ENCODE measurements at regions not wholly inside any gene's neighbourhood (a gene's known extent, or its start where the extent isn't known, plus 50 kb on each side); places are given as distances from the start of the nearest gene placed in this dataset.

DNA sequence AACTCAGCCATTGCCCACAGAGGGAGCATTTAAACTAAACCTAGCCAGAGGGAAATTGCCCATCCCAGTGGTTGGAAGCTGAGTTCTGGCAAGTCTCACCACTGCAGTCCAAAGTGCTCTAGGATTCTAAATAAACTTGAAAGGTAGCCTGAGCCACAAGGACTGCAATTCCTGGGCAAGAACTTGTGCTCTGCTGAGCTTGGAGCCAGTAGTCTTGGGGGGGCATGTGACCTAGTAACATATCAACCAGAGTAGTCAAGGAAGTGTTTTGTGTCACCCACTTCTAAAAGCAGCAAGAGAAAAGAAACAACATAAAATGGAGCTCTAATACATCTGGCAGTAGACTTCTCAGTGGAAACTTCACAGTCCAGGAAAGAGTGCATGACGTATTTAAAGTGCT lies 167.0 kb downstream of the PTH2R start:
- TF ChIP-seq, protein P1, sequence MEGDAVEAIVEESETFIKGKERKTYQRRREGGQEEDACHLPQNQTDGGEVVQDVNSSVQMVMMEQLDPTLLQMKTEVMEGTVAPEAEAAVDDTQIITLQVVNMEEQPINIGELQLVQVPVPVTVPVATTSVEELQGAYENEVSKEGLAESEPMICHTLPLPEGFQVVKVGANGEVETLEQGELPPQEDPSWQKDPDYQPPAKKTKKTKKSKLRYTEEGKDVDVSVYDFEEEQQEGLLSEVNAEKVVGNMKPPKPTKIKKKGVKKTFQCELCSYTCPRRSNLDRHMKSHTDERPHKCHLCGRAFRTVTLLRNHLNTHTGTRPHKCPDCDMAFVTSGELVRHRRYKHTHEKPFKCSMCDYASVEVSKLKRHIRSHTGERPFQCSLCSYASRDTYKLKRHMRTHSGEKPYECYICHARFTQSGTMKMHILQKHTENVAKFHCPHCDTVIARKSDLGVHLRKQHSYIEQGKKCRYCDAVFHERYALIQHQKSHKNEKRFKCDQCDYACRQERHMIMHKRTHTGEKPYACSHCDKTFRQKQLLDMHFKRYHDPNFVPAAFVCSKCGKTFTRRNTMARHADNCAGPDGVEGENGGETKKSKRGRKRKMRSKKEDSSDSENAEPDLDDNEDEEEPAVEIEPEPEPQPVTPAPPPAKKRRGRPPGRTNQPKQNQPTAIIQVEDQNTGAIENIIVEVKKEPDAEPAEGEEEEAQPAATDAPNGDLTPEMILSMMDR (IDR thresholded peaks at IDR 0.05; ENCODE audit: low read length, missing control alignments): no peak
- no peak overlapping the region for H3K4me3 ChIP-seq (replicated peaks; ENCODE audit: low read depth, low read length)
- no peak for DNase-seq (ENCODE audit: low read depth)

DNA sequence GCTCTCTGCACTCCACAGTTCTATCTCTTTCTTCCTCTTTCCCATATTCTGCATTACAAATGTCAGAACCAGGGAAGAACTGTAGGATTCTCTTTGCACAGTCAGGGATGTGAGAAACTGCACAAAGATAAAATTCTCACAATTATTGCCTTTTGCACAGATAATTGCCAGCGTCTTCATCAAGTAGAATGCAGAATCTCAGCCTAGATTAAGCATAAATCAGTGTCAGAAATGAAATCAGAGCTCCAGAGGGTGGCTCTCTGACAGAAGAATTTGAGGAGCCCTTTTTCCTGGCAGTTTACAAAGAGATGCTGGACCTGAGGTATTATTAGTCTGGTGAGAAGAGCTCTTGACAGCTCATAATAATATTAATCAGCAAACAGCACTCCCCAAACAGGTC lies 173.1 kb downstream of the PTH2R start:
- no peak overlapping the region for H3K4me3 ChIP-seq (replicated peaks; ENCODE audit: low read depth, low read length)
- TF ChIP-seq, protein P1 (IDR thresholded peaks at IDR 0.05; ENCODE audit: low read length, missing control alignments): no peak
- no peak for DNase-seq (ENCODE audit: low read depth)

DNA sequence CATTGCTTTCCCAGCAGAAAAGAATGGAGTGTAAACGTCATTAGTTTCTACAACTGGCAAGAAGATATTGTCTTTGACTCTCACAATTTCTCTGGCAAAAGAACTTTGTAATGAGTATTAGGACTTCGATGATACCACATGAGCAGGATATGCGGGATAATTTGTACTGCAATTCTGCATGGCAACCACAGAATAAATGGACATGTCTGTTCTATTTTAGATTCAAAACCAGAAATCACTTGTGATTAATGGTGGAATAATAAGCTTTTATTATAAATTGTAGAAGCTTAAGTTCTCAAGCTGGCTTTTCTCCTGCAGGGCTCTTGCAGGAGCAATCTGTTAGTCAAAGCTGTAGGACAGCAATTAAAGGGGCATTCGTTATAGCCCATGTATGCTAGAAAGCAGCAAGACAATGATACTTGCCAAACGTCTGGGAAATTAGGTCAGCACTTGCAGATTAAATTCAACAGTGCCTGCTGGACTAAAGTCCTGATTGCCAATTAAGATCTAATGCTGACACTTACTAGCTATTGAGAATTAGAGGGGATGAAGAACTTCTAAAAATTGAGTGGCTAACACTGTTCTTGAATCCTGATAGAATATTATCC lies 177.9 kb downstream of the PTH2R start:
- H3K4me3 ChIP-seq (replicated peaks; ENCODE audit: low read depth, low read length): no peak overlapping the region
- TF ChIP-seq, protein P1 (IDR thresholded peaks at IDR 0.05; ENCODE audit: low read length, missing control alignments): no peak
- no peak for DNase-seq (ENCODE audit: low read depth)

DNA sequence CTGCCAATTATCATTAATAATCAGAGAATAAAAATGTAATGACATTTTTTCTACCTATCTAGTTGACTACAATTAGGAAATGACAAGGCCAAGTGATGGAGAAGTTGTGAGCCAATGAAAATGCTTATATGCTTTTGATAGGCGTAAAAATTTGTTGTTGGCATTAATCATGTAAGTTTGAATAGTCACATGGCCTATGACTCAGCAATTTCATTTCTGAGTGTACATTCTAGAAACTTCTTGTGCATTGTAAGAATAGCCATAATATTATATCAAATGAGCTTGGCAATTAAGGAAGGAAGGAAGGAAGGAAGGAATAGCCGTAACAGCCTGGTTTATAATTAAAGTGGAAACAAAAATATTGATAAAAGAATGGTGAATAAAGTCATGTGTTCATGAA lies 179.9 kb downstream of the PTH2R start:
- H3K4me3 ChIP-seq (replicated peaks; ENCODE audit: low read depth, low read length): no peak overlapping the region
- TF ChIP-seq, protein P1 (IDR thresholded peaks at IDR 0.05; ENCODE audit: low read length, missing control alignments): no peak
- no peak for DNase-seq (ENCODE audit: low read depth)

DNA sequence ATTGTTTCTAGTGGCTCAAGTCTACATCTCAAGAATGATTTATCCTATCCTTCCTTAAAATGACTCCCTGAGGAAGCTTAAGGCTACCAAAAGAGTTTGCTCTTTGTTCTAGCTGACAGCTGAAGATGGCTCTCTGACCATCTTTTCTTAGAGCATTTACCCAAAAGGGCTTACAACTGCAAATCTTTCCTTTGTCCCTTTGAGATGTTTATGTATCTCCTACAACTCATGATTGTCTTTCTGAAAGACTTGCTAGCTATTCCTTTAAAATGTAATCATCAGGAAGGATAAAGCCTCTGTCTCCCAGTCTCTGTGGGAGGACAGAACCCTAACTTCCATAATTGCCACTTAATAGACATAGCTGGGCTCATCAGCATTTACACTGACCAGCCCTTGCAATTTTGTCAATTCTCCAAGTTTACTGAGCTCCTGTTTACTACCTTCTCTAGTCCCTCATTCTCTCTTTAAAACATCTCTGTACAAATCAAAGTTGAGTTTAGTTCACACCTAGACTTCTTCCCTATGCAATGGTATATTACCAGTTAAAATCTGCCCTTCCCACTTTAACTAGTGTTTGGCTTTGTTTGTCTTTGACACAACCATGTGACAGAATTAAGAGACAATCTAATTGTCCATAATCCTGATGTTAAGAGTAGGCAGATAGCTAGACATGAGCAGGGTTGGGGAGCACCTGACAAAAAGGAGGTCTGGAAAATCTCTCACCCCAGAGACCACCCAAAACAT lies 188.2 kb downstream of the PTH2R start:
- DNase-seq (ENCODE audit: low read depth): no peak
- no peak overlapping the region for H3K4me3 ChIP-seq (replicated peaks; ENCODE audit: low read depth, low read length)
- TF ChIP-seq, protein P1 (IDR thresholded peaks at IDR 0.05; ENCODE audit: low read length, missing control alignments): no peak

DNA sequence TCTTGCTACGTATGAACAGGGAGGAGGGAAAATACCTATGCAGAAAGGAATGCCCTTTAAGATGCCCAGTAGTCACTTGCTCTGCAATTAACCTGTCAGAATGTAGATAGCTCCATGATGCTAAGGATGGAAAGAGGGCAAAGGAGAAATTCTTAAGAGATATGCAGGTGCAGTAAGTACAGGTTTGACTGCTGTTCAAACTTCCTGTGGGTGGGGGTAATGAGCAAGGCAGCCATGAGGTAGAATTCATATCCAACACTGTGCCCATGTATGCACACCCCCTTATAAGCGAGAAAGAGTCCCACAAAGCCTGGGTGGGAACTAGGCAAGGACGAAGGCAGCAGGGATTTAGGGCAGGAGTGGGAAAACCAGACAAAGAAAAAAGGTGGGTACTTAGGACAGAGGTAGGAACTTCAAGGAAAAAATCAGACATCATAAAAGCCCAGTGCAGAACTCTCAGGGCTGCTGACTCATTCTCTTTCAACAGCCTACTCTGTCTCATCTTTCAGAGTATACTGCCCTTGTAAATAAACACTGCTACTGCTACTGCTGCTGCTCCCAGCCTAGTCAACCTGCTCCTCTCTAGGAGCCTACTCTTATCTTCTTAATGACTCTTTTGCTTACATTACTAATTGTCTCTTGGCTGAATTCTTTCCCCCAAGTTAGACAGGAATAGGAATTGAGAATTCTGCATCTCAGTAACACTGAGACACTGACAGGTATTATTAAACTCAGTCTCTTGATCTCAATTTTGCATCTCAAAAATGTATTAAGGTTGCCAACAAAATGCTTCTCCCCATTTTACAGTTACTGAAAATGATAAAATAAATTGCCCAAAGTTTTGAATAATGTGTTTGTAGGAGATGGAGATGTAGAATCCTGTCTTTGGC lies 189.0 kb downstream of the PTH2R start:
- no peak overlapping the region for H3K4me3 ChIP-seq (replicated peaks; ENCODE audit: low read depth, low read length)
- TF ChIP-seq, protein P1 (IDR thresholded peaks at IDR 0.05; ENCODE audit: low read length, missing control alignments): no peak
- no peak for DNase-seq (ENCODE audit: low read depth)

Data from fibroblast of pulmonary artery (primary cell).